B cell (primary cell): ENCODE measurements at regions not wholly inside any gene's neighbourhood (a gene's known extent, or its start where the extent isn't known, plus 50 kb on each side); places are given as distances from the start of the nearest gene placed in this dataset.

ENCODE experiments used
- EZH2 ChIP-seq: IDR thresholded peaks from 2 replicates; pipeline ENCODE4 v1.6.1; 2012; ENCODE audit warnings: borderline replicate concordance, low read depth, mild to moderate bottlenecking, moderate library complexity, low read length; ENCODE audit not compliant: insufficient read depth, poor library complexity, severe bottlenecking
- TF ChIP-seq, protein P1 (sequence below): fragments of 200-600 bp; IDR thresholded peaks from one replicate; pipeline ENCODE4 v1.8.0; 2022; ENCODE audit warnings: antibody characterized with exemption, mild to moderate bottlenecking

DNA sequence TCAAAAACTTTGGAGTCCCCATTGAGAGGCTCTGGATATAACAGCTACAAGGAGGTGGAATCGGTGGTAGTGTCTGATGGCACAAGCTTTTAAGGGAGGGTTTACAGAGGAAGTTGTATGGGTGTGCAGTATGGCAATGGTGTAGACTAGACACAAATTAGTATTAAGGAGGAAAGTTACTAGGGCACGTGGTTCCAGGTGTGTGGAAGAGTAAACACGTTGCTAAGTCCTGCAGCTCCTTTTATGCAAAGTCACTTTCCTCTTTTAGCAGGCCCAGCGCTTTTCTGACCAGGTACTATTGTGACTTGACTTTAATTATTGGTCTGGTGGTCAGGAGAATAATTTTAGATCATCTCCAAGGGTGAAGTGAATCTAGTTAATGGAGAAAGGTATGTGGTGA is 287.5 kb upstream of the B3GALT2 start:
- TF ChIP-seq, protein P1, sequence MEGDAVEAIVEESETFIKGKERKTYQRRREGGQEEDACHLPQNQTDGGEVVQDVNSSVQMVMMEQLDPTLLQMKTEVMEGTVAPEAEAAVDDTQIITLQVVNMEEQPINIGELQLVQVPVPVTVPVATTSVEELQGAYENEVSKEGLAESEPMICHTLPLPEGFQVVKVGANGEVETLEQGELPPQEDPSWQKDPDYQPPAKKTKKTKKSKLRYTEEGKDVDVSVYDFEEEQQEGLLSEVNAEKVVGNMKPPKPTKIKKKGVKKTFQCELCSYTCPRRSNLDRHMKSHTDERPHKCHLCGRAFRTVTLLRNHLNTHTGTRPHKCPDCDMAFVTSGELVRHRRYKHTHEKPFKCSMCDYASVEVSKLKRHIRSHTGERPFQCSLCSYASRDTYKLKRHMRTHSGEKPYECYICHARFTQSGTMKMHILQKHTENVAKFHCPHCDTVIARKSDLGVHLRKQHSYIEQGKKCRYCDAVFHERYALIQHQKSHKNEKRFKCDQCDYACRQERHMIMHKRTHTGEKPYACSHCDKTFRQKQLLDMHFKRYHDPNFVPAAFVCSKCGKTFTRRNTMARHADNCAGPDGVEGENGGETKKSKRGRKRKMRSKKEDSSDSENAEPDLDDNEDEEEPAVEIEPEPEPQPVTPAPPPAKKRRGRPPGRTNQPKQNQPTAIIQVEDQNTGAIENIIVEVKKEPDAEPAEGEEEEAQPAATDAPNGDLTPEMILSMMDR, result no peak
- no peak for TF ChIP-seq EZH2
